ENCODE measurements at regions not wholly inside any gene's neighbourhood (a gene's known extent, or its start where the extent isn't known, plus 50 kb on each side); places are given as distances from the start of the nearest gene placed in this dataset.

- H3K9ac ChIP-seq (ENCODE audit: insufficient read depth, low read length, poor library complexity, severe bottlenecking) = no peak overlapping the region
- Mint-ChIP-seq H3K4me3 (no peak overlapping the region), H3K4me1 (no peaks in the 10 kb centered on the region), H3K27ac (no peak overlapping the region), H3K27me3 (ENCODE audit: low read depth in 3 of 3) (peaks cover 0 to 7% (median 5%) of the 10 kb centered on the region in 3 donors), H3K36me3 (no peaks in the 10 kb centered on the region), H3K9me3 (peaks cover 0 to 6% (median 2%) of the 10 kb centered on the region in 7 donors)
- intact Hi-C loops (cut with micrococcal nuclease) = no loop called here
- no peak overlapping the region for H3K4me2 ChIP-seq (replicated peaks; ENCODE audit: extremely low read depth, low read length, poor library complexity, severe bottlenecking)
- H3K27ac ChIP-seq (ENCODE audit: low read depth in 1 of 2, low read length in 2 of 2) = no peak overlapping the region
- no peaks in the 10 kb centered on the region for H4K20me1 ChIP-seq (ENCODE audit: insufficient read depth, low read length)
- no peaks in the 10 kb centered on the region for H3K36me3 ChIP-seq (replicated peaks in 1 of 2; ENCODE audit: control insufficient read depth in 1 of 2, insufficient read depth in 2 of 2, low read length in 2 of 2)
- no peaks in the 10 kb centered on the region for H3K27me3 ChIP-seq (ENCODE audit: control insufficient read depth in 2 of 2, insufficient read depth in 2 of 2, low read length in 2 of 2)
- H3K9me3 ChIP-seq (replicated peaks in 1 of 2; ENCODE audit: control insufficient read depth in 1 of 2, insufficient read depth in 1 of 2, low read length in 2 of 2) = no peaks in the 10 kb centered on the region
- no peak overlapping the region for H2AFZ ChIP-seq (ENCODE audit: insufficient read depth, low read depth, low read length, poor library complexity, severe bottlenecking)
- no peak for TF ChIP-seq CTCF (IDR thresholded peaks at IDR 0.05)
- H3K4me1 ChIP-seq (ENCODE audit: control insufficient read depth in 1 of 2, insufficient read depth in 2 of 2, low read length in 2 of 2) = no peaks in the 10 kb centered on the region
- H3K4me3 ChIP-seq (replicated peaks in 1 of 3; ENCODE audit: low read depth in 2 of 3, low read length in 3 of 3) = no peak overlapping the region
- WGBS (ENCODE audit: insufficient coverage) = 100% methylated on average over 1 of the region's 3 CpGs
- no peaks in the 10 kb centered on the region for H3K79me2 ChIP-seq (ENCODE audit: insufficient read depth, low read length)
- DNase-seq = no peak
These were observed 246.4 kb downstream of the PSAT1 start for GRCh38 chr9:78543353-78543752.

GRCh38 chr9:78544230-78544629, 247.3 kb downstream of the PSAT1 start:
- H3K4me1 Mint-ChIP-seq = no peaks in the 10 kb centered on the region
- H3K27me3 Mint-ChIP-seq (ENCODE audit: low read depth in 3 of 3) = peaks cover 1 to 7% (median 3%) of the 10 kb centered on the region in 3 donors
- no peak overlapping the region for H3K9ac ChIP-seq (ENCODE audit: insufficient read depth, low read length, poor library complexity, severe bottlenecking)
- intact Hi-C loops (cut with micrococcal nuclease) = no loop called here
- no peak overlapping the region for H3K4me3 ChIP-seq (replicated peaks in 1 of 3; ENCODE audit: low read depth in 2 of 3, low read length in 3 of 3)
- H3K27ac ChIP-seq (ENCODE audit: low read depth in 1 of 2, low read length in 2 of 2) = no peak overlapping the region
- no peaks in the 10 kb centered on the region for H3K27me3 ChIP-seq (ENCODE audit: control insufficient read depth in 2 of 2, insufficient read depth in 2 of 2, low read length in 2 of 2)
- no peaks in the 10 kb centered on the region for H4K20me1 ChIP-seq (ENCODE audit: insufficient read depth, low read length)
- no peaks in the 10 kb centered on the region for H3K4me1 ChIP-seq (ENCODE audit: control insufficient read depth in 1 of 2, insufficient read depth in 2 of 2, low read length in 2 of 2)
- no peak overlapping the region for H2AFZ ChIP-seq (ENCODE audit: insufficient read depth, low read depth, low read length, poor library complexity, severe bottlenecking)
- no peak overlapping the region for H3K4me3 Mint-ChIP-seq
- H3K79me2 ChIP-seq (ENCODE audit: insufficient read depth, low read length) = no peaks in the 10 kb centered on the region
- H3K36me3 Mint-ChIP-seq = no peaks in the 10 kb centered on the region
- no peak for DNase-seq
- TF ChIP-seq CTCF (IDR thresholded peaks at IDR 0.05) = no peak
- peaks cover 0 to 6% (median 1%) of the 10 kb centered on the region in 7 donors for H3K9me3 Mint-ChIP-seq
- WGBS (ENCODE audit: insufficient coverage) = 93% methylated on average over 2 of the region's 5 CpGs
- no peaks in the 10 kb centered on the region for H3K36me3 ChIP-seq (replicated peaks in 1 of 2; ENCODE audit: control insufficient read depth in 1 of 2, insufficient read depth in 2 of 2, low read length in 2 of 2)
- no peak overlapping the region for H3K4me2 ChIP-seq (replicated peaks; ENCODE audit: extremely low read depth, low read length, poor library complexity, severe bottlenecking)
- H3K9me3 ChIP-seq (replicated peaks in 1 of 2; ENCODE audit: control insufficient read depth in 1 of 2, insufficient read depth in 1 of 2, low read length in 2 of 2) = no peaks in the 10 kb centered on the region
- no peak overlapping the region for H3K27ac Mint-ChIP-seq

Data from CD14-positive monocyte (primary cell).